Renal pelvis (tissue), 1 donor: ENCODE measurements at regions not wholly inside any gene's neighbourhood (a gene's known extent, or its start where the extent isn't known, plus 50 kb on each side); places are given as distances from the start of the nearest gene placed in this dataset.
"Not testable (repeated sequence)": the region's sequence is repeated elsewhere in the genome, so short reads cannot be mapped to it uniquely, and the experiment has no call there.

Experiments used
- DNase-seq: peaks from one replicate; pipeline ENCODE4 v3.0.0-alpha.2; 2013

- no peak for DNase-seq
Observed at GRCh38 chr6:53446151-53446550, 97.4 kb upstream of the ELOVL5 start.

GRCh38 chr6:53441761-53442160, 93.0 kb upstream of the ELOVL5 start:
- DNase-seq: no peak

- no peak for DNase-seq
Observed at GRCh38 chr6:53441035-53441493, 92.3 kb upstream of the ELOVL5 start.

GRCh38 chr6:53440336-53440945, 91.7 kb upstream of the ELOVL5 start:
- DNase-seq: no peak

GRCh38 chr6:53439556-53439955, 90.8 kb upstream of the ELOVL5 start:
- peak; percentile 40 for DNase-seq

- peak; percentile 38 for DNase-seq
Observed at GRCh38 chr6:53437557-53438202, 88.9 kb upstream of the ELOVL5 start.

GRCh38 chr6:53436526-53437303, 88.0 kb upstream of the ELOVL5 start:
- DNase-seq: no peak

- DNase-seq: no peak
Observed at GRCh38 chr6:53433951-53434285, 85.2 kb upstream of the ELOVL5 start.

GRCh38 chr6:53433261-53433950, 84.7 kb upstream of the ELOVL5 start:
- DNase-seq: no peak

- DNase-seq: peak; percentile 56
Observed at GRCh38 chr6:53432318-53433161, 83.8 kb upstream of the ELOVL5 start.

GRCh38 chr6:53431704-53432103, 83.0 kb upstream of the ELOVL5 start:
- DNase-seq: no peak

- DNase-seq: no peak
Observed at GRCh38 chr6:53429401-53429800, 80.7 kb upstream of the ELOVL5 start.

- no peak for DNase-seq
Observed at GRCh38 chr6:53428886-53429285, 80.1 kb upstream of the ELOVL5 start.

- no peak for DNase-seq
Observed at GRCh38 chr6:53426667-53427270, 78.0 kb upstream of the ELOVL5 start.

GRCh38 chr6:53426117-53426516, 77.4 kb upstream of the ELOVL5 start:
- no peak for DNase-seq

- DNase-seq: no peak
Observed at GRCh38 chr6:53424976-53425718, 76.4 kb upstream of the ELOVL5 start.

GRCh38 chr6:53424300-53424699, 75.5 kb upstream of the ELOVL5 start:
- no peak for DNase-seq

GRCh38 chr6:53423560-53423959, 74.8 kb upstream of the ELOVL5 start:
- DNase-seq: not testable (repeated sequence)

GRCh38 chr6:53419026-53419425, 70.3 kb upstream of the ELOVL5 start:
- no peak for DNase-seq

GRCh38 chr6:53418288-53418687, 69.5 kb upstream of the ELOVL5 start:
- no peak for DNase-seq
